SJCRH30 (cell line): ENCODE measurements at regions not wholly inside any gene's neighbourhood (a gene's known extent, or its start where the extent isn't known, plus 50 kb on each side); places are given as distances from the start of the nearest gene placed in this dataset.
"Not testable (repeated sequence)": the region's sequence is repeated elsewhere in the genome, so short reads cannot be mapped to it uniquely, and the experiment has no call there.

ENCODE experiments used
- DNase-seq, 2 experiments: peaks; one replicate each; pipeline ENCODE4 v3.0.0-alpha.2; 2015 to 2020
- H3K27ac ChIP-seq: fragments of 250-450 bp; sonication (Bioruptor Pico); 2 replicates; pipeline ENCODE4 v1.5.1; 2020; ENCODE audit warnings: mild to moderate bottlenecking, moderate library complexity
- H3K27me3 ChIP-seq: fragments of 250-450 bp; sonication (Bioruptor Pico); 2 replicates; pipeline ENCODE4 v1.5.1; 2020; ENCODE audit warnings: mild to moderate bottlenecking, moderate library complexity
- H3K36me3 ChIP-seq: fragments of 250-450 bp; sonication (Bioruptor Pico); 2 replicates; pipeline ENCODE4 v1.5.1; 2020; ENCODE audit warnings: mild to moderate bottlenecking, moderate library complexity
- H3K4me1 ChIP-seq: fragments of 250-450 bp; sonication (Bioruptor Pico); 2 replicates; pipeline ENCODE4 v1.5.1; 2020; ENCODE audit warnings: mild to moderate bottlenecking, moderate library complexity
- H3K4me3 ChIP-seq: fragments of 250-450 bp; sonication (Bioruptor Pico); 2 replicates; pipeline ENCODE4 v1.5.1; 2020; ENCODE audit warnings: mild to moderate bottlenecking, moderate library complexity
- H3K9me3 ChIP-seq: fragments of 250-450 bp; sonication (Bioruptor Pico); replicated peaks from 2 replicates; pipeline ENCODE4 v1.5.1; 2020; ENCODE audit warnings: mild to moderate bottlenecking, moderate library complexity

GRCh38 chr3:144877356-144877755 lies 905.7 kb downstream of the DIPK2A start:
- no peaks in the 10 kb centered on the region for H3K36me3 ChIP-seq
- no peaks in the 10 kb centered on the region for H3K9me3 ChIP-seq
- no peak overlapping the region for H3K4me3 ChIP-seq
- H3K4me1 ChIP-seq: no peaks in the 10 kb centered on the region
- DNase-seq: peak in 1 of 2 experiments; percentile 1
- no peak overlapping the region for H3K27ac ChIP-seq
- no peaks in the 10 kb centered on the region for H3K27me3 ChIP-seq

- Histone ChIP-seq H3K9me3 (no peaks in the 10 kb centered on the region), H3K4me3 (no peak overlapping the region), H3K27ac (no peak overlapping the region), H3K4me1 (no peaks in the 10 kb centered on the region), H3K27me3 (no peaks in the 10 kb centered on the region), H3K36me3 (no peaks in the 10 kb centered on the region)
- DNase-seq: no peak
These were observed 908.1 kb downstream of the DIPK2A start for GRCh38 chr3:144879701-144880100.

- no peaks in the 10 kb centered on the region for H3K9me3 ChIP-seq
- H3K27ac ChIP-seq: no peak overlapping the region
- H3K4me1 ChIP-seq: no peaks in the 10 kb centered on the region
- H3K27me3 ChIP-seq: no peaks in the 10 kb centered on the region
- no peak for DNase-seq
- no peak overlapping the region for H3K4me3 ChIP-seq
- no peaks in the 10 kb centered on the region for H3K36me3 ChIP-seq
These were observed 922.4 kb downstream of the DIPK2A start for GRCh38 chr3:144893980-144894379.

GRCh38 chr3:144894576-144894975 lies 923.0 kb downstream of the DIPK2A start:
- no peak overlapping the region for H3K27ac ChIP-seq
- no peak for DNase-seq
- no peaks in the 10 kb centered on the region for H3K9me3 ChIP-seq
- H3K27me3 ChIP-seq: no peaks in the 10 kb centered on the region
- no peak overlapping the region for H3K4me3 ChIP-seq
- no peaks in the 10 kb centered on the region for H3K36me3 ChIP-seq
- H3K4me1 ChIP-seq: no peaks in the 10 kb centered on the region

GRCh38 chr3:144900366-144900765 lies 928.7 kb downstream of the DIPK2A start:
- Histone ChIP-seq H3K27ac (no peak overlapping the region), H3K4me3 (no peak overlapping the region), H3K36me3 (no peaks in the 10 kb centered on the region), H3K27me3 (no peaks in the 10 kb centered on the region), H3K9me3 (no peaks in the 10 kb centered on the region), H3K4me1 (no peaks in the 10 kb centered on the region)
- DNase-seq: no peak

GRCh38 chr3:144907581-144907980 lies 936.0 kb downstream of the DIPK2A start:
- not testable (repeated sequence) for H3K4me1 ChIP-seq, H3K36me3 ChIP-seq, DNase-seq, H3K4me3 ChIP-seq, H3K9me3 ChIP-seq, H3K27ac ChIP-seq, H3K27me3 ChIP-seq

- Histone ChIP-seq H3K27me3 (no peaks in the 10 kb centered on the region), H3K27ac (no peak overlapping the region), H3K4me1 (no peaks in the 10 kb centered on the region), H3K4me3 (no peak overlapping the region), H3K36me3 (no peaks in the 10 kb centered on the region), H3K9me3 (no peaks in the 10 kb centered on the region)
- no peak for DNase-seq
These were observed 941.3 kb downstream of the DIPK2A start for GRCh38 chr3:144912968-144913367.

- H3K9me3 ChIP-seq: no peaks in the 10 kb centered on the region
- H3K36me3 ChIP-seq: no peaks in the 10 kb centered on the region
- DNase-seq: no peak
- H3K4me3 ChIP-seq: no peak overlapping the region
- no peaks in the 10 kb centered on the region for H3K4me1 ChIP-seq
- H3K27me3 ChIP-seq: no peaks in the 10 kb centered on the region
- no peak overlapping the region for H3K27ac ChIP-seq
These were observed 943.6 kb downstream of the DIPK2A start for GRCh38 chr3:144915202-144915601.

- no peaks in the 10 kb centered on the region for H3K9me3 ChIP-seq
- H3K27me3 ChIP-seq: no peaks in the 10 kb centered on the region
- no peak for DNase-seq
- H3K36me3 ChIP-seq: no peaks in the 10 kb centered on the region
- no peaks in the 10 kb centered on the region for H3K4me1 ChIP-seq
- H3K27ac ChIP-seq: no peak overlapping the region
- H3K4me3 ChIP-seq: no peak overlapping the region
These were observed 950.1 kb downstream of the DIPK2A start for GRCh38 chr3:144921710-144922109.

- H3K27me3 ChIP-seq: no peaks in the 10 kb centered on the region
- no peak overlapping the region for H3K4me3 ChIP-seq
- H3K27ac ChIP-seq: no peak overlapping the region
- H3K4me1 ChIP-seq: no peaks in the 10 kb centered on the region
- H3K9me3 ChIP-seq: no peaks in the 10 kb centered on the region
- H3K36me3 ChIP-seq: no peaks in the 10 kb centered on the region
- DNase-seq: no peak
These were observed 951.6 kb downstream of the DIPK2A start for GRCh38 chr3:144923046-144923775.

- Histone ChIP-seq H3K27me3 (no peaks in the 10 kb centered on the region), H3K4me1 (no peaks in the 10 kb centered on the region), H3K4me3 (no peak overlapping the region), H3K9me3 (no peaks in the 10 kb centered on the region), H3K27ac (no peak overlapping the region), H3K36me3 (no peaks in the 10 kb centered on the region)
- DNase-seq: no peak
These were observed 958.8 kb downstream of the DIPK2A start for GRCh38 chr3:144930431-144930830.

GRCh38 chr3:144931590-144931989 lies 960.0 kb downstream of the DIPK2A start:
- DNase-seq: no peak
- H3K36me3 ChIP-seq: no peaks in the 10 kb centered on the region
- no peaks in the 10 kb centered on the region for H3K9me3 ChIP-seq
- no peak overlapping the region for H3K4me3 ChIP-seq
- no peak overlapping the region for H3K27ac ChIP-seq
- no peaks in the 10 kb centered on the region for H3K4me1 ChIP-seq
- H3K27me3 ChIP-seq: no peaks in the 10 kb centered on the region

GRCh38 chr3:144942093-144942837 lies 970.6 kb downstream of the DIPK2A start:
- Histone ChIP-seq H3K9me3 (no peaks in the 10 kb centered on the region), H3K4me3 (no peak overlapping the region), H3K27me3 (no peaks in the 10 kb centered on the region), H3K4me1 (no peaks in the 10 kb centered on the region), H3K36me3 (no peaks in the 10 kb centered on the region), H3K27ac (no peak overlapping the region)
- no peak for DNase-seq

GRCh38 chr3:144942838-144943197 lies 971.2 kb downstream of the DIPK2A start:
- Histone ChIP-seq H3K27me3 (no peaks in the 10 kb centered on the region), H3K27ac (no peak overlapping the region), H3K9me3 (no peaks in the 10 kb centered on the region), H3K4me1 (no peaks in the 10 kb centered on the region), H3K4me3 (no peak overlapping the region), H3K36me3 (no peaks in the 10 kb centered on the region)
- no peak for DNase-seq

- H3K4me1 ChIP-seq: no peaks in the 10 kb centered on the region
- no peaks in the 10 kb centered on the region for H3K36me3 ChIP-seq
- DNase-seq: no peak
These were observed 976.3 kb downstream of the DIPK2A start for GRCh38 chr3:144947895-144948294.

GRCh38 chr3:144948711-144949110 lies 977.1 kb downstream of the DIPK2A start:
- Histone ChIP-seq H3K27ac (no peak overlapping the region), H3K36me3 (no peaks in the 10 kb centered on the region), H3K9me3 (no peaks in the 10 kb centered on the region), H3K4me3 (no peak overlapping the region), H3K27me3 (no peaks in the 10 kb centered on the region), H3K4me1 (no peaks in the 10 kb centered on the region)
- DNase-seq: no peak

More at GRCh38 chr3:144947895-144948294, 976.3 kb downstream of the DIPK2A start:
- no peaks in the 10 kb centered on the region for H3K27me3 ChIP-seq
- no peak overlapping the region for H3K27ac ChIP-seq
- H3K9me3 ChIP-seq: no peaks in the 10 kb centered on the region
- H3K4me3 ChIP-seq: no peak overlapping the region
